ENCODE measurements at regions not wholly inside any gene's neighbourhood (a gene's known extent, or its start where the extent isn't known, plus 50 kb on each side); places are given as distances from the start of the nearest gene placed in this dataset.

DNA sequence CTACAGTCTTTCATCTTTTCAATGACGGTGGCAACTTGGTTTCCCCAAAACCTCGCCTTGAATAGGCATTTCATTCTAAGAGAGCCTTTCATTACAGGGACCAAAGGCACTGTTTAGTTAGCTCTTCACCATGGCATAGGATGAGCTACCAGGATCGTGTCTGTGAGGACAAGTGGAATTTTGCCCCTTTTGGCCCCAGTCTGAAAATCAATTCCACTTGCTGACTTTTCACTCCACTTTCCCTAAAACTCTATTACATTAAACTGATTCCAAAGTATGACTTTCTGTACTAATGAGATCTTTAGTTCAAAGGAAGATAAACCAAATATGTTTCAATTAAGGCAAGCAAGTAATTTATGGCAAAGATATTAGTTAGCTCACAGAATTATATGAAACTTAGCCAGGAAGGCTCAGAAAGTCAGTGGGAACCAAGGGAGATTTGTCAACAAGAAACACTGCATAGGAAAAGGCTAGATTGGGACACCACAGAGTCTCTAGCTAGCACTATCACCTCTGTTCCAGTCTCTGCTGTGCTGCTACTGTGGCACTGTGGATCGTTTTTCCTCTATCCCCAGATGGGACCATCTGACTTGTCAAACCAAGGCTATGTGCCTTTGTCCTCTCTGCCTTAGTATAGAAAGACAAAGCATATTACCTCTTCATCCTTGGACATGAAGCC, 145.6 kb downstream of the SLC7A11 start:
- H3K9ac ChIP-seq (ENCODE audit: low read depth, low read length): no peak overlapping the region
- no peak overlapping the region for H3K4me2 ChIP-seq (ENCODE audit: low read length)
- H3K9me3 ChIP-seq (replicated peaks; ENCODE audit: low read length): no peaks in the 10 kb centered on the region
- H3K4me3 ChIP-seq (ENCODE audit: low read length): no peak overlapping the region
- no peaks in the 10 kb centered on the region for H3K27me3 ChIP-seq (ENCODE audit: control insufficient read depth, insufficient read depth, low read length)
- H3K4me1 ChIP-seq (ENCODE audit: control insufficient read depth, insufficient read depth, low read length): no peaks in the 10 kb centered on the region
- H3K36me3 ChIP-seq (ENCODE audit: insufficient read depth, low read length): no peaks in the 10 kb centered on the region

- H3K36me3 ChIP-seq (ENCODE audit: insufficient read depth, low read length): no peaks in the 10 kb centered on the region
- no peaks in the 10 kb centered on the region for H3K27me3 ChIP-seq (ENCODE audit: control insufficient read depth, insufficient read depth, low read length)
- H3K4me1 ChIP-seq (ENCODE audit: control insufficient read depth, insufficient read depth, low read length): no peaks in the 10 kb centered on the region
- H3K4me3 ChIP-seq (ENCODE audit: low read length): no peak overlapping the region
- H3K9ac ChIP-seq (ENCODE audit: low read depth, low read length): no peak overlapping the region
- no peaks in the 10 kb centered on the region for H3K9me3 ChIP-seq (replicated peaks; ENCODE audit: low read length)
- H3K4me2 ChIP-seq (ENCODE audit: low read length): no peak overlapping the region
These were observed 146.8 kb downstream of the SLC7A11 start for GRCh38 chr4:138095378-138095777.

GRCh38 chr4:138092060-138092459, 150.1 kb downstream of the SLC7A11 start:
- Histone ChIP-seq H3K4me1 (ENCODE audit: control insufficient read depth, insufficient read depth, low read length) (no peaks in the 10 kb centered on the region), H3K4me2 (ENCODE audit: low read length) (no peak overlapping the region), H3K4me3 (ENCODE audit: low read length) (no peak overlapping the region), H3K9me3 (replicated peaks; ENCODE audit: low read length) (no peaks in the 10 kb centered on the region), H3K36me3 (ENCODE audit: insufficient read depth, low read length) (no peaks in the 10 kb centered on the region), H3K27me3 (ENCODE audit: control insufficient read depth, insufficient read depth, low read length) (no peaks in the 10 kb centered on the region), H3K9ac (ENCODE audit: low read depth, low read length) (no peak overlapping the region)

- Histone ChIP-seq H3K27me3 (ENCODE audit: control insufficient read depth, insufficient read depth, low read length) (no peaks in the 10 kb centered on the region), H3K9ac (ENCODE audit: low read depth, low read length) (no peak overlapping the region), H3K4me2 (ENCODE audit: low read length) (peak overlapping the region; percentile 11), H3K4me3 (ENCODE audit: low read length) (no peak overlapping the region), H3K9me3 (replicated peaks; ENCODE audit: low read length) (no peaks in the 10 kb centered on the region), H3K36me3 (ENCODE audit: insufficient read depth, low read length) (no peaks in the 10 kb centered on the region), H3K4me1 (ENCODE audit: control insufficient read depth, insufficient read depth, low read length) (no peaks in the 10 kb centered on the region)
These were observed 151.1 kb downstream of the SLC7A11 start for GRCh38 chr4:138090918-138091676.

DNA sequence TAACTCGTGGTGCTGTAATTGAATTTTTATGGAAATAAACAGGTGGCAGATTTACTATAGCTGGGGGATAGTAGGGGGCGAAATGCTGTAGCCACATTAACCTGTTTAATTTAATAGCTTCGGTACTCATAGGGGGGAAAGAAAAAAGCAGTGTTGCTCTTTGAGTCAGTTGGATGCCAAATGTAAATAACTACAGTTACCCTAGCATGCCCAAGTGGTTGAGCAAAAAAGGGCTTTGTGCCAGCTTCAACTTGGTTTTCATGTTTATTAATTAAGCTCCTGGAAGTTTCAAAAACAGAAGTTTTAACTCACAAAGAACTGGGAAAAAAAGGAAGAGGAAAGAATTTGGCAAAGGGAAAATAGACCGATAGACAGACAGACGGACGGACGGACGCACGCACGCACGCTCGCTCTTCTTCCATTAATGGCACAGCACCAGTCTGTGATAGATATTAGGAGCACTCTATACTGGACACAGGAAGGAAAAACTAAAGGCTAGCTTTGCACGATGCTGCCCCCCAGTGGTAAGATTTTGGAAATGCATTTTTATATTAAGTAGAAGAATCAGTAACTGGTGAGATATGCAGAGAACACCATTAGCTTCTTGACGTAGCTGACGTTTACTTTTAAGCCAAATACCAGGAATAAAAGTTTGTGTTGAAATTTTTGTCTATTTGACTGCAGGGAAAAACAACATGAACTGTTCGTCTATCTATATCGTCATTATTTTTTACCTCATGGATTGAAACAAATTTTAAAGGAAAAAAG, 151.8 kb downstream of the SLC7A11 start:
- H3K4me3 ChIP-seq (ENCODE audit: low read length): peak overlapping the region; percentile 66
- H3K9me3 ChIP-seq (replicated peaks; ENCODE audit: low read length): no peaks in the 10 kb centered on the region
- peak overlapping the region; percentile 46 for H3K9ac ChIP-seq (ENCODE audit: low read depth, low read length)
- peak overlapping the region; percentile 81 for H3K4me2 ChIP-seq (ENCODE audit: low read length)
- no peaks in the 10 kb centered on the region for H3K36me3 ChIP-seq (ENCODE audit: insufficient read depth, low read length)
- no peaks in the 10 kb centered on the region for H3K4me1 ChIP-seq (ENCODE audit: control insufficient read depth, insufficient read depth, low read length)
- no peaks in the 10 kb centered on the region for H3K27me3 ChIP-seq (ENCODE audit: control insufficient read depth, insufficient read depth, low read length)

GRCh38 chr4:138088449-138089208, 153.5 kb downstream of the SLC7A11 start:
- Histone ChIP-seq H3K9ac (ENCODE audit: low read depth, low read length) (no peak overlapping the region), H3K4me2 (ENCODE audit: low read length) (no peak overlapping the region), H3K9me3 (replicated peaks; ENCODE audit: low read length) (no peaks in the 10 kb centered on the region), H3K4me1 (ENCODE audit: control insufficient read depth, insufficient read depth, low read length) (no peaks in the 10 kb centered on the region), H3K27me3 (ENCODE audit: control insufficient read depth, insufficient read depth, low read length) (no peaks in the 10 kb centered on the region), H3K4me3 (ENCODE audit: low read length) (no peak overlapping the region), H3K36me3 (ENCODE audit: insufficient read depth, low read length) (no peaks in the 10 kb centered on the region)

- Histone ChIP-seq H3K4me3 (ENCODE audit: low read length) (no peak overlapping the region), H3K4me1 (ENCODE audit: control insufficient read depth, insufficient read depth, low read length) (no peaks in the 10 kb centered on the region)
These were observed 155.0 kb downstream of the SLC7A11 start for GRCh38 chr4:138087066-138087719.

GRCh38 chr4:138086611-138087041, 155.5 kb downstream of the SLC7A11 start:
- no peaks in the 10 kb centered on the region for H3K9me3 ChIP-seq (replicated peaks; ENCODE audit: low read length)
- no peak overlapping the region for H3K4me2 ChIP-seq (ENCODE audit: low read length)
- no peaks in the 10 kb centered on the region for H3K4me1 ChIP-seq (ENCODE audit: control insufficient read depth, insufficient read depth, low read length)
- no peak overlapping the region for H3K9ac ChIP-seq (ENCODE audit: low read depth, low read length)
- H3K4me3 ChIP-seq (ENCODE audit: low read length): no peak overlapping the region
- H3K27me3 ChIP-seq (ENCODE audit: control insufficient read depth, insufficient read depth, low read length): no peaks in the 10 kb centered on the region
- H3K36me3 ChIP-seq (ENCODE audit: insufficient read depth, low read length): no peaks in the 10 kb centered on the region

More at GRCh38 chr4:138087066-138087719, 155.0 kb downstream of the SLC7A11 start:
- Histone ChIP-seq H3K9me3 (replicated peaks; ENCODE audit: low read length) (no peaks in the 10 kb centered on the region), H3K4me2 (ENCODE audit: low read length) (no peak overlapping the region), H3K36me3 (ENCODE audit: insufficient read depth, low read length) (no peaks in the 10 kb centered on the region), H3K9ac (ENCODE audit: low read depth, low read length) (no peak overlapping the region), H3K27me3 (ENCODE audit: control insufficient read depth, insufficient read depth, low read length) (no peaks in the 10 kb centered on the region)

- H3K9me3 ChIP-seq (replicated peaks; ENCODE audit: low read length): no peaks in the 10 kb centered on the region
- no peaks in the 10 kb centered on the region for H3K4me1 ChIP-seq (ENCODE audit: control insufficient read depth, insufficient read depth, low read length)
- H3K4me2 ChIP-seq (ENCODE audit: low read length): no peak overlapping the region
- H3K9ac ChIP-seq (ENCODE audit: low read depth, low read length): no peak overlapping the region
- no peaks in the 10 kb centered on the region for H3K27me3 ChIP-seq (ENCODE audit: control insufficient read depth, insufficient read depth, low read length)
- no peaks in the 10 kb centered on the region for H3K36me3 ChIP-seq (ENCODE audit: insufficient read depth, low read length)
- H3K4me3 ChIP-seq (ENCODE audit: low read length): no peak overlapping the region
These were observed 156.3 kb downstream of the SLC7A11 start for GRCh38 chr4:138085736-138086305.

DNA sequence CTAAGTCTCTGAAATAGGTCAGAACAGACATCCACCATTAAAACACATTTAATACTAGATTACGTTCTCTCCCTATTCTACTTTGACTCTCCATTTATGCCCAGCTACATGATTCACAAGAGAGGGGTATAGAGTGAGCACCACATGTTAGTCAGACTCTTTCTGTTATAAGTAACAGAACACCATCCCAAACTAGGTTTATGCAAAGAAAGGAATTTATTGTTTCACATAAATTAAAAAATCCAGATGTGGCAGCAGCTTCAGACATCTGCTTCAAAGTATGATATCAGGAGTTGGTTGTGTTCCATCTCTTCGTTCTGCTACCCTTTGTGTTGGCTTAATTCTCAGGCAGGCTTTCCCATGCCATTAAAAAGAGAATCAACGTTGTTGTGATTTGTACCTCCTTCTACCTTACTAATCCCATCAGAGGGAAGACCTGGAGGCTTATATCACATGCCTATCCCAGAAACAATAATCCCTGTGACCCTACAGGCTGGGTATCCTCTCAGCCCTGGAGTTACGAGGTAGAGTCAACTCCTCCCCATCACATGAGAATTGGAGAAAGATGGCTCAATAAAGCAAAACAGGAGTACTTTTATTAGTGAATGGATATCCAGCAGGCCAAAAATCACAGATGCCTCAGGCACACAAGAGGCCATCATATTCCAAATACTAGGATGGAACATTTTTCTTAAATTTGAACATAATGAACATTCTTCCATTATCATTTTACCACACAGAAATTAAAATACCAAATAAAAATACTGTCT, 163.2 kb downstream of the SLC7A11 start:
- Histone ChIP-seq H3K9me3 (replicated peaks; ENCODE audit: low read length) (no peaks in the 10 kb centered on the region), H3K4me1 (ENCODE audit: control insufficient read depth, insufficient read depth, low read length) (no peaks in the 10 kb centered on the region), H3K36me3 (ENCODE audit: insufficient read depth, low read length) (no peaks in the 10 kb centered on the region), H3K4me3 (ENCODE audit: low read length) (no peak overlapping the region), H3K27me3 (ENCODE audit: control insufficient read depth, insufficient read depth, low read length) (no peaks in the 10 kb centered on the region), H3K4me2 (ENCODE audit: low read length) (no peak overlapping the region), H3K9ac (ENCODE audit: low read depth, low read length) (no peak overlapping the region)
